IPS-18c (cell line): ENCODE measurements at regions not wholly inside any gene's neighbourhood (a gene's known extent, or its start where the extent isn't known, plus 50 kb on each side); places are given as distances from the start of the nearest gene placed in this dataset.

Experiments
- H3K4me3 ChIP-seq: 2 replicates; pipeline ENCODE4 v1.7.0; 2013; ENCODE audit warnings: low read depth, mild to moderate bottlenecking, low read length, moderate library complexity; ENCODE audit not compliant: insufficient read depth
- H3K9me3 ChIP-seq: one replicate; pipeline ENCODE4 v1.6.1; 2013; ENCODE audit warnings: mild to moderate bottlenecking, low read length, moderate library complexity; ENCODE audit not compliant: control insufficient read depth, insufficient read depth

GRCh38 chr13:57224414-57224813 lies 57.4 kb downstream of the PRR20E start:
- Histone ChIP-seq H3K4me3 (no peak overlapping the region), H3K9me3 (no peaks in the 10 kb centered on the region)

GRCh38 chr13:57250472-57250871 lies 83.5 kb downstream of the PRR20E start:
- H3K9me3 ChIP-seq: no peaks in the 10 kb centered on the region
- H3K4me3 ChIP-seq: no peak overlapping the region

GRCh38 chr13:57253551-57253950 lies 86.6 kb downstream of the PRR20E start:
- Histone ChIP-seq H3K9me3 (no peaks in the 10 kb centered on the region), H3K4me3 (no peak overlapping the region)

DNA sequence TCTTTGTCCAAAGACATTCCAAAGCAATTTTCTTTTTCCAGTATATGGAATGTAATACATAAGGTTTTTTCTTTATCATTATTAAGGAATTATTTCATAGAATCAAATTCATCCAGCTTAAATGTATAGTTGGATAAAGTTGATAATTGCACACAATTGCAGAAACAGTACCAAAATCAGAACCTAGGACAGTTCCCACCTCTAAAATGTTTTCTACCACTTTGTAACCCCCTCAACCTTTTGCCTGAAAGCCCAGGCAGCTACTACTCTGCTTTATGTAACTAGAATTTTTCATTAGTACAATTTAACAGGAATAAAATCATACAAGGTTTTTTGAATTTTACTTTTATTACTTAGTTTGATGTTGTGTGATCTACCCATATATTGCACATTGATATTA lies 98.0 kb downstream of the PRR20E start:
- Histone ChIP-seq H3K9me3 (no peaks in the 10 kb centered on the region), H3K4me3 (no peak overlapping the region)

DNA sequence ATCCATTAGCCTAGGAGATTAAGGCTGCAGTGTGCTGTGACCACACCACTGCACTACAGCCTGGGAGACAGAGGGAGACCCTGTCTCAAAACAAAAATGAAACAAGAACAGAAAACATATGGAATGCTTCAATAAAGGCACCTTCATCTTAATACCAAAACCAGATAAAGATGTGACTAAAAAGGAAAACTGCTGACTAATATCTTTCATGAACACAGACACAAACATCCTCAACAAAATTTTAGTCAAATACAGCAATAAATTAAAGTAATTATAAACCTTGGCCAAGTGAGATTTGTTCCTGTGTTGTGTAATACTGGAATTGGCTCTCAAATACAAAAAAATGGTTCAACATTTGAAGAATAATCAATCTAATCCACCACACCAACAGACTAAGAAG lies 103.5 kb downstream of the PRR20E start:
- Histone ChIP-seq H3K4me3 (no peak overlapping the region), H3K9me3 (no peaks in the 10 kb centered on the region)

DNA sequence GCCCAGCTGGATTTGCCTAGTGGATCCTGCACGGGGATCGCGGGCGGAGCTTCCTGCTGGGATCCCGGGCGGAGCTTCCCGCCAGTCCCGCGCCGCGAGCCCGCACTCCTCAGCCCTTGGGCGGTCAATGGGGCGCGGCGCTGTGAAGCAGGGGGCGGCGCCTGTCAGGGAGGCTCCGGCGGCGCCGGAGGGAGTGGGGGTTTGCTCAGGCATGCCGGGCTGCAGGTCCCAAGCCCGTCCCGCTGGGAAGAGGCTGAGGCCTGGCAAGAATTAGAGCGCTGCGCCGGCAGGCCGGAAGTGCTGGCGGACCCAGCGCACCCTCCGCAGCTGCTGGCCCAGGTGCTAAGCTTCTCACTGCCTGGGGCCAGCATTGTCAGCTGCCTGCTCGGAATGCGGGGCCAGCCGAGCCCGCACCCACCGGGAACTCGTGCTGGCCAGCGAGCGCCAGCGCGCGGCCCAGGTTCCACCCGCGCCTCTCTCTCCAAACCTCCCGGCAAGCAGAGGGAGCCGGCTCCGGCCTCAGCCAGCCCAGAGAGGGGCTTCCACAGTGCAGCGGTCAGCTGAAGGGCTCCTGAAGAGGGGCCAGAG lies 119.6 kb downstream of the PRR20E start:
- Histone ChIP-seq H3K9me3 (no peaks in the 10 kb centered on the region), H3K4me3 (peak overlapping the region; percentile 53)

DNA sequence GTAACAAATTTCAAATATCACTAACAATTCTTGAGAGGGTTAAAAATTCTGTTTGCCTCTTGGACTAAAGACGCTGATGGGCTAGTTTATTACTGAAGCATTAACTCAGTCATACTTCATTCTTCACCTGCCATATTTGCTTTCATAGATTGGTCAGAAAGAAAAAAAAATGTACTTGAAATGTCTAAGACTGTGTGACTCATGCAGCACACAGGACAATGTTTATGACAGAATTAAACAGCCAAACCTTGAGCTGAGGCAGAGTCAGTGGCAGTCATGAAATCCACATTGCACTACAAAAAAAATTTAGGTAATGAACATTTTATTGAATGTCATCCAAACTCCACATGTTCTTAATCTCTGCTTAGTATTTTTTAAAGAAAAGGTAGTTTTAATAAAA lies 135.6 kb downstream of the PRR20E start:
- H3K9me3 ChIP-seq: no peaks in the 10 kb centered on the region

DNA sequence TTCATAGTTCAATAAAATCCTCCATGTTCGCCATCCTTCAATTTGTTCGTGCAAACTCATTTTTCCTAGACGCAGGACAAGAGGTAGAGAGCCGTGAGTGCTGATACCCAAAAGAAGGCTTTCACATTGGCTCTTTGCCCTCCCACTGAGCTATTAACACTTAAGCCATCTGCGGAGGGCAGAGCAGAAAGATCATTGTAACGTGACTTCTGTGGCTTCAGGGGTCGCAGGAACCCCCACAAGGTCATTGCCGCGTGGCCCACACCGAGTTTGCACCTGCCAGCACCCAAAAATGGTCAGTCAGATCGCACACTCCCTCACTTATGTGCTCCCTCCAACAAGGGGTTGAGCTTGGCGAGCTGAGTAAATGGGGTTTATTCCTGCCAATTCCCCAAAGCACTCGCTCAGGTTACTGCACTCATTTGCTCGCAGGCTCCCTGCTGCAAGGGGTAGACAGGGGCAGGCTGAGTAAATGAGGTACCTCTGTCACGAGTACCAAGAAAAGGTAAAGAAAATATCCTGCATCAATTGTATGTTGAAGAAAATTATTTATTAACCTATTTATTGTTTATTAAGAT lies 144.1 kb downstream of the PRR20E start:
- Histone ChIP-seq H3K9me3 (no peaks in the 10 kb centered on the region), H3K4me3 (peak overlapping the region; percentile 36)

More for the DNA sequence above, 135.6 kb downstream of the PRR20E start:
- H3K4me3 ChIP-seq: no peak overlapping the region

DNA sequence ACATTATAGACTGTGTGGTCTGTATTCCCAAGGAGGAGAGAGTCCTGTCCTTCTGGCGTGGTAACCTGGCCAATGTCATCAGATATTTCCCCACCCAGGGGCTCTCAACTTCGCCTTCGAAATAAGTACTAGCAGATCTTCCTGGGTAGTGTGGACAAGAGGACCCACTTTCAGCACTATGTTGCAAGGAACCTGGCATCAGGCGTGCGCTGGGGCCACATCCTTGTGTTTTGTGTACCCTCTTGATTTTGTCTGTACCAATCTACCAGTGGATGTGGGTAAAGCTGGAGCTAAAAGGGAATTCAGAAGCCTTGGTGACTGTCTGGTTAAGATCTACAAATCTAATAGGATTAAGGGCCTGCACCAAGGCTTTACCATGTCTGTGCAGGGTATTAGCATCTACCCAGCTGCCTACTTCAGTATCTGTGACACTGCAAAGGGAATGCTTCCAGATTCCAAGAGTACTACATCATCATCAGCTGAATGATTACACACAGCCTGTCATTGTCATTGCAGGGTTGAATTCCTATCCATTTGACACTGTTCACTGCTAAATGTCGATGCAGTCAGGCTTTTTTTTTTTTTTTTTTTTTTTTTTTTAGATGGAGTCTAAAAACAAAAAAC lies 148.0 kb downstream of the PRR20E start:
- no peak overlapping the region for H3K4me3 ChIP-seq
- H3K9me3 ChIP-seq: no peaks in the 10 kb centered on the region

DNA sequence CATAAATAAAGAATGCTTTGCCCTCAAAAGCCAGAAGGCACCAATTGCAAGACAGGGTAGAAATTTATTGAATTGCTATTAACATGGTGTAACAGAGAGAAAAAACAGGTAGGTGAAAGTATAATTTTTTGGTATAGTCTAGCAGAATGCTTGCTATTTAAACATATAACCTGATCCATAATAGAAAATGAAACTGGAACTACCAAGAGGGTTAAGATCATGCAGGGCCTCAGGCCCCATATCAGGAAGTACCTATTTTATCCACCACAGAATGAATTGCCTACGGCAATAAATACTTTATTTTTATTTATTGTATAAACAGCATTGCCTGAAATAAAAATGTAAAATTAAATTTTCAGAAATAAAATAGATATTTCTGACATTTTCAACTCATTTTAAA lies 159.5 kb downstream of the PRR20E start:
- no peak overlapping the region for H3K4me3 ChIP-seq
- H3K9me3 ChIP-seq: no peaks in the 10 kb centered on the region

DNA sequence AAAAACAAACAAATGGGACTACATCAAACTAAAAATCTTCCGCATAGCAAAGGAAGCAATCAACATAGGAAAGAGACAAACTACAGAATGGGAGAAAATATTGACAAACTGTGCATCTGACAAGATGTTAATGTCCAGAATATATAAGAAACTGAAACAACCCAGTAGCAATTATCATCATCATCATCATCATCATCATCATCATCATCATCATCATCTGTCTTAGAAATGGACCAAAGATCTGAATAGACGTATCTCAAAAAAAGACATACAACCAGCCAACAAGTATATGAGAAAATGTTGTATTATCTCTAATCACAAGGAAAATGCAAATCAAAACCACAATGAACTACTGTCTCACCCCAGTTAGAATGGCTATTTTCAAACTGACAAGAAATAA lies 173.9 kb downstream of the PRR20E start:
- H3K4me3 ChIP-seq: no peak overlapping the region

DNA sequence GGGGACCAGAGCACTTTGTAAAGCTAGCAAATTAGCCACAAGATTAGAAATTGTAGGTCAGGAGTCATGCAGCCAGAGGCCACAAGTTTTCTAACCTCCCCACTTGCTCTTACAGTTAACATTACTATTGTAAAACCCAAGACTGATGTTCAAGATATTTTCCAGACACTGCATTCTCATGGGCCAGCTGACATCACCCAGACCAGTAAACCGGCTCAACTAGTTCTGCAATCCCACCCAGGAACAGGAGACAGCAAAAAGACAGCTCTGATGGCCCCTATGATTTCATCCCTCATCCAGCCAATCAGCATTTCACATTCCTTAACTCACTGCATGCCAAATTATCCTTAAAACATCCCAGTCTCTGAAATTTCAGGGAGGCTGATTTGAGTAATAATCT lies 178.5 kb downstream of the PRR20E start:
- Histone ChIP-seq H3K9me3 (no peaks in the 10 kb centered on the region), H3K4me3 (no peak overlapping the region)

More for the DNA sequence above, 173.9 kb downstream of the PRR20E start:
- H3K9me3 ChIP-seq: no peaks in the 10 kb centered on the region

GRCh38 chr13:57346786-57347185 lies 179.8 kb downstream of the PRR20E start:
- Histone ChIP-seq H3K4me3 (no peak overlapping the region), H3K9me3 (no peaks in the 10 kb centered on the region)

- no peak overlapping the region for H3K4me3 ChIP-seq
- no peaks in the 10 kb centered on the region for H3K9me3 ChIP-seq
These were observed 185.1 kb downstream of the PRR20E start for GRCh38 chr13:57352114-57352513.

- Histone ChIP-seq H3K9me3 (no peaks in the 10 kb centered on the region), H3K4me3 (no peak overlapping the region)
These were observed 186.8 kb downstream of the PRR20E start for GRCh38 chr13:57353831-57354230.

DNA sequence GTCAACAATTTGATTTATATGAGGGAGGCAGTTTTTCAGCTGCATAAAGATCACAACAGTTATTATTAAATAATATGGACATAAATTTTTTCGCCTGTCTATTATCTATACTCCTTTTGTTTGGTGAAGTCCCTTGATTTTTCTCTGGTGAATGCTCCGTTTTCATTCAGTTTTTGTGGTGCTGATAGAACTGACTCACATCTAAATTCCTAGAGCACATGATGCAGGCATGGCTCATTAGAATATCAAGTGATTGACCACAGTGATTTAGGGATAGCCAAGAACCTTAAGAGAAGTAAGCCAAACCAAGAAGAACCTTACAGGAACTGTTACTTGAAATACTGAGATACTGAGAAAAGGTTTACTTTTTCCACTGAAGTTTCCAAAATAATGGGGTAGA lies 208.9 kb downstream of the PRR20E start:
- no peak overlapping the region for H3K4me3 ChIP-seq
- H3K9me3 ChIP-seq: no peaks in the 10 kb centered on the region

- H3K4me3 ChIP-seq: no peak overlapping the region
- no peaks in the 10 kb centered on the region for H3K9me3 ChIP-seq
These were observed 223.2 kb upstream of the PCDH17 start for GRCh38 chr13:57408312-57408711.

DNA sequence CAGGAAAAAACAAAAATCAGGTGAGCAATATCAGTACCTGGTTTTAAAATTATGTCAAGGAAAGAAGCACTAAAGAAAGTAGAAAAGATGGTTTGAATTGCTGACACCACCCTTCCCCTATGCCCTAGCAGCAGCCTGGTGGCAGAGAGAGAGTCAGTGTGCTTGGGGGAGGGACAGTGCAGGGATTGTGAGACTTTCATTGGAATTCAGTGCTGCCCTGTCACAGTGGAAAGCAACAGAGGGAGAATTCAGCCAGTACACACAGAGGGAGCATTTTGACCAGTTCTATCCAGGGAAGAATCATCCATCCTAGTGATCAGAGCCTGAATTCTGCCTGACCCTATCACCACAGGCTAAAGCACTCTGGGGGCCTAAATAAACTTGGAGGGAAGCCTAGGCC lies 222.4 kb upstream of the PCDH17 start:
- Histone ChIP-seq H3K4me3 (no peak overlapping the region), H3K9me3 (no peaks in the 10 kb centered on the region)

GRCh38 chr13:57409656-57410055 lies 221.9 kb upstream of the PCDH17 start:
- Histone ChIP-seq H3K4me3 (no peak overlapping the region), H3K9me3 (no peaks in the 10 kb centered on the region)
